Ecto neural progenitor cell (in vitro differentiated cells): ENCODE measurements at regions not wholly inside any gene's neighbourhood (a gene's known extent, or its start where the extent isn't known, plus 50 kb on each side); places are given as distances from the start of the nearest gene placed in this dataset.
A peak's percentile ranks its signal among the peaks of the same experiment; 100 is the strongest.
"Not testable (repeated sequence)": the region's sequence is repeated elsewhere in the genome, so short reads cannot be mapped to it uniquely, and the experiment has no call there.

Experiments used
- DNase-seq: peaks from one replicate; pipeline ENCODE4 v3.0.0-alpha.2; 2018; ENCODE audit warnings: low spot score

DNA sequence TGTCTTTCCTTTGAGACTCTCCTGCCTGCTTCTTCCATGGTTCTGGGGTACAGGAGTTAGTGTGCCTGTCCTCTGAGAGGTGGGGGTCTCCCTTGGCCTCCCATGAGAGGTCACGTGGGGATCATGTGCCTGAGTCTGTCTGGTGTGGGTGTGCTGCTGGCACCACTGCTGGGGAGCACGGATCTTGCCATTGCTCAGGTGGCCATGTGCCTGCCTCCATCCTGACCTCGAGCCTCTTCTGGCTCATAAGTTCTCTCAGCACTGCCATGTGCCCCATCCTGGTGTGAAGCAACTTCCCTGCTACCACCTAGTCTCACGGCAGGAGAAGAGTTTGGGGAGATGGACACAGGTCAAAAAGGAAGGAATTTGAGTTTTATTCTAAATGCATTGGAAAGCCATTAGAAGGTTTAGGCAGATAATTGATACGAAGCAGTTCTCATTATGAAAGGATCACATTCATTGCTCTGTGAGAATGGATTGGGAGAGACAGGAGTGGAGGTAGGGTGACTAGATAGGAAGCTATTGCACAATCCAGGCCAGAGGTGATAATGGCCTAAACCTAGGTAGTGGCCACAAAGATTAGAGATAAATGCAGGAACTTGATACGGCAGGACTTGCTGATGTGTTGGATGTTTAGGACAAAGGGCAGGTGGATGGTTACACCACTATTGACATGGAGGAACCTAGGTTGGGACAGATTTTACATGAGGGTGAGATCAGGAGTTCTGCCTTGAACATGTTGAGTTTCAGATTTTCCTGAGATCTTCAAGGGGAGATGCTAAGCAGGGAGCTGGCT lies 173.0 kb upstream of the RORA start:
- no peak for DNase-seq

- DNase-seq = no peak
These were observed 169.2 kb upstream of the RORA start for GRCh38 chr15:61398310-61398709.

GRCh38 chr15:61396235-61396919 lies 167.3 kb upstream of the RORA start:
- DNase-seq = no peak

DNA sequence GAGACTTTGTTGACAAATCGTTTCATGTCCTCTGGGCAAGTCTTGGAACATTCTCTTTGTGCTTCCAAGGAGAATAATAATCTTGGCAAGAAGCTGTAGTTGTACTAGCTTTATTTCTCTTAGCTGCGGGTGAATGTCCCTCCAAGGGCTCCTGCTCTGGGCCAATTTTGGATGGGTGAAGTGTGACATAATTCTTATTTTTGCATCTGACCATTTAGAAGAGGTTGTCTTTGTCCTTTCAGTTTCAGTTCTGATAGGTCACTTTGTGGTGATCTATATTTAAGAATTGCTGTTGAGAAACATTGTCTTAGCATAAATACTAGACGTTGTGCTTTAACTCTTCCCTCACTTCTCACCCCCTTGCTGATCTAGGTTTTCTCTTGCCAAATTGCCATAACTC lies 164.8 kb upstream of the RORA start:
- DNase-seq = no peak

- DNase-seq = no peak
These were observed 164.4 kb upstream of the RORA start for GRCh38 chr15:61393524-61393923.

DNA sequence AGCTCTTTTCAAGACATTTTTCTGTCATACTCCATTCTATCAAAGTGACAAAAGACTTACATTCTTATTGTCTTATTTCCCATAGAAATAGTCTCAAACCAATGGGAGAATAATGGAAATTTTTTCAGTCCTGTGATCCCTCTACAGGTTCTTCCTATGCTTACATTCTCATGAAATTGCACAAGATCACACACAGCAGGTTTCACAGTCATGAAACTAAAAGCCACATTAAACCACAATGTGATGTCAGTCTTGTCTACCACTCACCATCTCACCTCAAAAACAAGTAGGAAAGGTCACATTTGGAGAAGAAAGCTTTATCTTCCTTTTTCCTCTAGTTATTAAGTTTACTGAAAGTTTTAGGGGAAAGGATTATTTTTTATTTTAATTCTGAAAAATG lies 161.0 kb upstream of the RORA start:
- DNase-seq = no peak

DNA sequence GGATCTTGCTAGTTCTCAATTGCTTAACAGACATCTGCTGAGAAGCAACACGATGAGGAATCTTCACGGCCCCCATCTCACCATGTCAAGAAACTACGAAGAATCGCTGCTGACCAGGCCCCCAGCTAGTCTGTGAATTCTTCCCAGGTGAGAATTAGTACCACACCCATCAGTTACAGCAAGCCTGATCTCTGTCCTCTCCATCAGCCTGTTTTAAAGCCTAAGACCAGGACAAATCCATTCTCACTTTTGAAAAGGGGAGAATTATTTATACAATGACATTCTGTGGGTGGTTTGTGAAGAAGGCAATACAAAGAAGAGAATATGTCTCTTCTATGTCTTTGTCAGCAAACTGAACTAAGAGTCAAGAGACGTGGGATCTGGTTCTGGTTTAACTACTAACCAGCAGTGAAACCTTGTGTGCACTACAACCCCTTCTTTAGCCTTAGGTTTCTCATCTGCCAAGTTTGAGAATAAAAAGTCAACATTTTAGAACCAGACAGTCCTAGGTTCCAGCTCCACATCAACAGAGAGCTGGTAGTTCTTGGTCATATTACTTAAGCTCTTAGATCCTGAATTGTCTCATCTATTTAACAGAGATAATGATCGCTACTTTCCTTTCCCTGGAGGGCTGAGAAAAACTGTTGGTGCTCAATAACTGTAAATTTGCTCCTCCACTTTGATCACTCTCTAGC lies 160.4 kb upstream of the RORA start:
- DNase-seq = no peak

DNA sequence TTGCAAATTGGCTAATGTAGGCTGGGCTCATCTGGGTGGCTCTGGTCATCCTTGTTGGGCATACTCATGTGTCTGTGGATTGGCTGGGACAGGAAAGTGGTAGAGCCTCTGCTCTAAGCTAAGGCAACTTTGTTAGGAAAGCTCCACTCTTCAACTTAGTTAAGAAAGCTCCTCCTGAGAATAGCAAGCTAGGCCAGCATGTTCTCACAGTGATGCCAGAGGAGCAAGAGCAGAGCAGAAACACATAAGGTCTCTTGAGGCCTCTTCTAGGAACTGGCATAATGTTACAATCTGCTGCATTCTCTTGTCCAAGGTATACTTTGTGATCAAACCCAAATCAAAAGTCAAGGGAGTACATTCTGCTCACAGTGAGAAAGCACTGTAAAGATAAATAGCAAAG lies 158.6 kb upstream of the RORA start:
- no peak for DNase-seq

DNA sequence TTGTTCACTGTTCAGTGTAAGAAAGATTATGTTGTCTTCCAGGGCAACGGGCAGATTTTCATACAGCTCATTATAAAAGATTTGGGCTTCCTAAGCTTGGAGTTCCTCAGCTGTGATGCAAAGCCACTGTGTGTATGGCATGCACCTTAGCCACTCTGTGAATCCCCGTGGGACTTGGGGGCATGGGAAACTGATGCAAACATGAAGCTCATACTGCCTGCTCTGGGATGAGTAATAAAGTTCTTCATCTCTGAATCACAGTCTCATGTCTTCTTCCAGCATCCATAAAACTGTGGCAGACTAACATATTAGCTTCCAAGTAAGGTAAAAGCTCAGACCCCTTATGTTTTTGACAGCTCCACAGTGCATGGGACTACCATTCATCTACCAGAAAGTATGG lies 154.3 kb upstream of the RORA start:
- DNase-seq = no peak

DNA sequence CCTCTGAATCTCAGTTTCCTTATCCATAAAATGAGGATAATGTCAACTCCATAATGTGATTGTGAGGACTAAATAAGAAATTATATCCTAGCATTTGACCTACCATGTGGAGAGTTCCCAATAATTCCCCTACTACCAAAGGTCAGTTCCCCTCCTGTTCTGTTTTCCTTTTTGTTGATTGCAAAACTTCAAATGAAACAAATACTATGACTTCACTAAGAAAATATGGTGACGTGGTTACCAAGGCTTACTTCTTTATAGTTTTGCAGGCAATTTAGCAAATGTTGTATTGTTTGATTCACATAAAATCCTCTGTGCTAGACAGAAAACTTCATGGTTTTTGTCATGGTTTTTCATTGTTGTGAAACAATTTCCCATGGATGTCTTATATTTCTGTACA lies 153.8 kb upstream of the RORA start:
- DNase-seq = no peak

- no peak for DNase-seq
These were observed 152.4 kb upstream of the RORA start for GRCh38 chr15:61381501-61381900.

- DNase-seq = no peak
These were observed 151.2 kb upstream of the RORA start for GRCh38 chr15:61380270-61380669.

DNA sequence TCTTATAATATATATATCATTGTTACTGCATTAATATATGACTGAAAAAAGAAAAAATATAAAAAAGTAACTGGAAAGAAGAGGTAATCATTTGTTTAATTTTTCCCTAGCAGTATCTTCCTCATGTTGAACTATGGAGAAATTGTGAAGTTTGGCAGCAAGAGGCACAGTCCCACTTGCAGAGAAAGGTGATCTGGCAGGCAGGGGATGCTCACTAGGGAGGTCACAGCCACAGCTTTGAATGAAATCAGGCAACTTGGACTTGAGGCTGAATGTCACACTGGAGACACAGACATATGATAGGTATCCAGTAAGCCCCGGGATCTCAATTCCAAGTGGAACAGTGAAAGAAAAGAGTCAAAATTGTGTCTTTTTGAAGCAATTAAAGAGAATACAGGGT lies 149.9 kb upstream of the RORA start:
- no peak for DNase-seq

- no peak for DNase-seq
These were observed 147.9 kb upstream of the RORA start for GRCh38 chr15:61376961-61377360.

DNA sequence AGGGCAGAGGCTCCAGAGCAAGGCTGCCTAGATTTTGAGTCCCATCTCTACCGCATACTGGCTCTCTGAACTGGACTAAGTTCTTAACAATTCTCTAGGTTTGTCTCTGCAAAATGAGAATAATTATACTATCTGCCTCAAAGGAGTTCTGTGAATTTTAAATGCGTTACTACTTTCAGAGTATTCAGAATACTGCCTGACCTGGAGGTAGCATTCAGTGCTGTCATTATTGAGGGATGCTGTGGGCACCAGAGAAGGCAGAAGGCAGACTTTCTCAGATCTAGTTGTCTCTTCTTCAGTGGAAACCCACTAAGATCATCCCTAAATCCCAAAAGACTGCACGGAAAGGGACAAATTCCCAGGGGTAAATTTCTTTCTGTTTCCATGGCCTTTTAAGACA lies 147.4 kb upstream of the RORA start:
- DNase-seq = no peak

- no peak for DNase-seq
These were observed 145.7 kb upstream of the RORA start for GRCh38 chr15:61374848-61375247.

- no peak for DNase-seq
These were observed 138.9 kb upstream of the RORA start for GRCh38 chr15:61367953-61368352.

GRCh38 chr15:61364871-61365270 lies 135.8 kb upstream of the RORA start:
- peak; percentile 84 for DNase-seq

DNA sequence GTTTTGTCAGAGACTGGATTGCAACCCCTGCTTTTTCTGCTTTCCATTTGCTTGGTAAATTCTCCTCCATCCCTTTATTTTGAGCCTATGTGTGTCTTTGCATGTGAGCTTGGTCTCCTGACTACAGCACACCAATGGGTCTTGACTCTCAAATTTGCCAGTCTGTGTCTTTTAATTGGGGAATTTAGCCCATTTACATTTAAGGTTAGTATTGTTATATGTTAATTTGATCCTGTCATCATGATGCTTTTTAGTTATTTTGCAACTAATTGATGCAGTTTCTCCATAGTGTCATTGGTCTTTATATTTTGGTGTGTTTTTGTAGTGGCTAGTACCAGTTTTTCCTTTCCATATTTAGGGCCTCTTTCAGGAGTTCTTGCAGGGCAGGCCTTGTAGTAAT lies 133.8 kb upstream of the RORA start:
- DNase-seq = not testable (repeated sequence)

GRCh38 chr15:61344293-61344692 lies 115.2 kb upstream of the RORA start:
- DNase-seq = no peak

GRCh38 chr15:61342390-61342789 lies 113.3 kb upstream of the RORA start:
- no peak for DNase-seq

- no peak for DNase-seq
These were observed 110.4 kb upstream of the RORA start for GRCh38 chr15:61339516-61339915.

DNA sequence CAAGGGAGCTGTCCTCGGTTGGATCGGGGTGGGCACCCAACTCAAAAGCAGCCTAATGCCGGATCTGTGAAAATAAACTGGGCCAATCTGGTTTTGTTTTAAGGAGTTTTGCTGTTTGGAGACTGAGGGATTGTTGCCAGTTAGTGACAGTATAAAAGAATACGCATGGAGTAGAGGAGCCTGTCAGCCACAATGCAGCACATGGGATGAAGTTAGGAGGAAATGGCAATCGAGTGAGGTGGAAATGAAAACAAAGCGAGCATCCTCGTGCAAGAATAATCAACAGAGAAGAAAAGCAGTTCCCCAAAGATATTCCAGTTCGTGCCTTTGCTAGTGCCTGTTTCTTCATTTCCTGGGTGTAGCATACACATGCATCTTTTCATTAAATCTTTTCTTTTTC lies 108.4 kb upstream of the RORA start:
- no peak for DNase-seq
